ENCODE measurements at regions not wholly inside any gene's neighbourhood (a gene's known extent, or its start where the extent isn't known, plus 50 kb on each side); places are given as distances from the start of the nearest gene placed in this dataset.

GRCh38 chr4:35541146-35541887, 703.0 kb downstream of the ARAP2 start:
- Histone ChIP-seq H4K91ac (replicated peaks; ENCODE audit: insufficient read length, low read length) (no peak overlapping the region), H3K27me3 (replicated peaks in 1 of 4; ENCODE audit: control insufficient read depth in 3 of 4, extremely low read depth in 1 of 4, insufficient read depth in 3 of 4, low read length in 3 of 4) (no peaks in the 10 kb centered on the region), H3K9me3 (ENCODE audit: insufficient read depth in 2 of 2, low read depth in 1 of 2, low read length in 1 of 2) (no peaks in the 10 kb centered on the region), H3K4me1 (replicated peaks in 1 of 4; ENCODE audit: control insufficient read depth in 3 of 4, insufficient read depth in 4 of 4, low read length in 3 of 4) (no peaks in the 10 kb centered on the region), H2BK120ac (replicated peaks; ENCODE audit: low read depth, low read length) (no peak overlapping the region), H4K20me1 (replicated peaks in 1 of 2; ENCODE audit: control insufficient read depth in 1 of 2, insufficient read depth in 2 of 2, low read length in 2 of 2) (no peaks in the 10 kb centered on the region), H2BK15ac (ENCODE audit: low read length) (no peak overlapping the region), H3K4me3 (ENCODE audit: extremely low read depth in 1 of 4, insufficient read depth in 2 of 4, low read depth in 3 of 4, low read length in 4 of 4) (no peak overlapping the region), H3K56ac (replicated peaks; ENCODE audit: insufficient read length, low read depth, low read length) (no peak overlapping the region), H3K79me2 (ENCODE audit: control insufficient read depth in 1 of 2, insufficient read depth in 2 of 2, low read length in 2 of 2) (no peaks in the 10 kb centered on the region), H2BK12ac (ENCODE audit: low read depth, low read length) (no peak overlapping the region), H3K79me1 (ENCODE audit: low read depth, low read length) (no peaks in the 10 kb centered on the region), H2AFZ (ENCODE audit: low read length) (peak overlapping the region; percentile 89), H4K8ac (ENCODE audit: extremely low read depth, insufficient read depth, low read length) (no peak overlapping the region), H2AK5ac (ENCODE audit: low read depth, low read length) (no peak overlapping the region), H2BK5ac (ENCODE audit: low read depth, low read length) (no peak overlapping the region), H2BK20ac (ENCODE audit: low read length) (no peak overlapping the region), H3K4ac (replicated peaks; ENCODE audit: insufficient read length, low read depth, low read length) (no peak overlapping the region), H3K27ac (ENCODE audit: low read depth, low read length) (no peak overlapping the region), H3K23me2 (ENCODE audit: low read depth, low read length) (no peaks in the 10 kb centered on the region), H4K5ac (ENCODE audit: insufficient read length, low read depth, low read length) (no peak overlapping the region), H3K14ac (ENCODE audit: insufficient read length) (no peak overlapping the region), H3K23ac (ENCODE audit: insufficient read length) (no peak overlapping the region), H3K36me3 (ENCODE audit: control insufficient read depth in 2 of 4, insufficient read depth in 4 of 4, low read length in 3 of 4) (no peaks in the 10 kb centered on the region), H3K18ac (ENCODE audit: extremely low read depth, low read length) (no peak overlapping the region), H3K9ac (replicated peaks in 1 of 4; ENCODE audit: extremely low read depth in 1 of 4, low read depth in 3 of 4, low read length in 3 of 4) (no peak overlapping the region), H3K4me2 (ENCODE audit: insufficient read depth in 1 of 2, low read depth in 2 of 2, low read length in 2 of 2) (no peak overlapping the region)
- ChIA-PET CTCF (ENCODE audit: partially characterized antibody) (interaction anchor here (0.6 to 1.6 kb wide), 5 partner anchors 9 to 130 kb away, joined by 3 to 4 read pairs (median 3); no protein-coding TSS in a partner anchor), POLR2A (ENCODE audit: partially characterized antibody) (no interaction called here)
- FAIRE-seq (no peak), DNase-seq (ENCODE audit: low read depth in 1 of 2, low spot score in 2 of 2) (no peak)
- 93% methylated on average over 11 of the region's 12 CpGs; no CpG with 5 or more reads in 1 of the 2 experiments for WGBS, 2 experiments (ENCODE audit: extremely low coverage in 1 of 2, insufficient coverage in 1 of 2, insufficient read length in 1 of 2, insufficient replicate concordance in 2 of 2, low coverage in 1 of 2, low lambda C conversion rate in 2 of 2, missing lambda C conversion rate in 1 of 2)
- TF ChIP-seq BACH1 (IDR thresholded peaks at IDR 0.05; ENCODE audit: low read length) (no peak), EGR1 (IDR thresholded peaks at IDR 0.05; ENCODE audit: borderline replicate concordance, low read depth, low read length) (no peak), SP4 (IDR thresholded peaks at IDR 0.05; ENCODE audit: low read length) (no peak), E2F6 (IDR thresholded peaks at IDR 0.05) (no peak), GABPA (IDR thresholded peaks at IDR 0.05; ENCODE audit: borderline replicate concordance, insufficient read depth, low read length) (no peak), SIX5 (IDR thresholded peaks at IDR 0.05; ENCODE audit: low read depth, low read length) (no peak), RXRA (IDR thresholded peaks at IDR 0.05; ENCODE audit: insufficient read depth, low read depth, low read length) (no peak), CREB1 (IDR thresholded peaks at IDR 0.05) (no peak), GTF2F1 (IDR thresholded peaks at IDR 0.05; ENCODE audit: borderline replicate concordance, low read depth, low read length) (no peak), JUN (IDR thresholded peaks at IDR 0.05; ENCODE audit: low read depth, low read length) (no peak), CEBPB (IDR thresholded peaks at IDR 0.05; ENCODE audit: low read depth, low read length) (no peak), TEAD4 (IDR thresholded peaks at IDR 0.05; ENCODE audit: low read depth, low read length) (no peak), HDAC6 (IDR thresholded peaks at IDR 0.05; ENCODE audit: low read depth, low read length) (no peak), PHF8 (conservative IDR thresholded peaks at IDR 0.05; ENCODE audit: low read depth, low read length) (no peak)
